Activated T-cell treated with anti-CD3 and anti-CD28 coated beads, Interleukin-2, amount 50 U/mL, for 72 hours (primary cell): ENCODE measurements at regions not wholly inside any gene's neighbourhood (a gene's known extent, or its start where the extent isn't known, plus 50 kb on each side); places are given as distances from the start of the nearest gene placed in this dataset.

Experiments used
- ATAC-seq, 2 donors: fragments of 150-1000 bp; cut with Tn5 transposase; replicated peaks in 1 of 2; 2 replicates each; pipeline ENCODE4 v1.10.0; 2021; ENCODE audit warnings: moderate library complexity in 2 of 2, mild to moderate bottlenecking in 1 of 2
- DNase-seq, 2 donors: peaks; one replicate each; pipeline ENCODE4 v3.0.0; 2021 to 2022; ENCODE audit warnings: mixed read lengths in 1 of 2
- H3K27ac Mint-ChIP-seq: one replicate; pipeline ENCODE4 v1.8.0; 2022; ENCODE audit warnings: mild to moderate bottlenecking, moderate library complexity, mixed read lengths
- H3K27me3 Mint-ChIP-seq: one replicate; pipeline ENCODE4 v1.8.0; 2022; ENCODE audit warnings: low read depth, mixed read lengths
- H3K36me3 Mint-ChIP-seq, 2 donors: one replicate each; pipeline ENCODE4 v1.8.0; 2022; ENCODE audit warnings: mixed read lengths in 2 of 2, mild to moderate bottlenecking in 1 of 2; ENCODE audit not compliant: insufficient read depth in 2 of 2
- H3K4me1 Mint-ChIP-seq: one replicate; pipeline ENCODE4 v1.8.0; 2022; ENCODE audit warnings: low read depth, mixed read lengths
- H3K4me3 Mint-ChIP-seq, 2 donors: one replicate each; pipeline ENCODE4 v1.8.0; 2022; ENCODE audit warnings: mild to moderate bottlenecking in 2 of 2, mixed read lengths in 2 of 2, moderate library complexity in 2 of 2
- H3K9me3 Mint-ChIP-seq, 2 donors: one replicate each; pipeline ENCODE4 v1.8.0; 2022; ENCODE audit warnings: mixed read lengths in 2 of 2

- H3K27me3 Mint-ChIP-seq, result peaks cover 64% of the 10 kb centered on the region
- H3K27ac Mint-ChIP-seq, result no peak overlapping the region
- H3K36me3 Mint-ChIP-seq, result no peaks in the 10 kb centered on the region
- H3K9me3 Mint-ChIP-seq, result peaks cover 0 to 3% of the 10 kb centered on the region in 2 donors
- peaks cover 5% of the 10 kb centered on the region for H3K4me1 Mint-ChIP-seq
- no peak overlapping the region for H3K4me3 Mint-ChIP-seq
- DNase-seq, result no peak
- ATAC-seq, result no peak
These were observed 60.9 kb upstream of the RMDN2 start for GRCh38 chr2:37864217-37864616.

GRCh38 chr2:37865640-37866039 is 59.4 kb upstream of the RMDN2 start:
- Mint-ChIP-seq H3K4me1 (peaks cover 16% of the 10 kb centered on the region), H3K36me3 (no peaks in the 10 kb centered on the region), H3K27me3 (peaks cover 59% of the 10 kb centered on the region), H3K27ac (no peak overlapping the region), H3K9me3 (no peaks in the 10 kb centered on the region), H3K4me3 (no peak overlapping the region)
- ATAC-seq, result no peak
- no peak for DNase-seq

- Mint-ChIP-seq H3K4me1 (peaks cover 23% of the 10 kb centered on the region), H3K4me3 (no peak overlapping the region), H3K27ac (no peak overlapping the region), H3K27me3 (peaks cover 57% of the 10 kb centered on the region), H3K9me3 (no peaks in the 10 kb centered on the region), H3K36me3 (no peaks in the 10 kb centered on the region)
- ATAC-seq (no peak), DNase-seq (no peak)
These were observed 58.7 kb upstream of the RMDN2 start for GRCh38 chr2:37866171-37866934.

GRCh38 chr2:37867166-37867565 is 57.9 kb upstream of the RMDN2 start:
- H3K36me3 Mint-ChIP-seq, result no peaks in the 10 kb centered on the region
- no peaks in the 10 kb centered on the region for H3K9me3 Mint-ChIP-seq
- H3K27ac Mint-ChIP-seq, result no peak overlapping the region
- H3K27me3 Mint-ChIP-seq, result peaks cover 48% of the 10 kb centered on the region
- DNase-seq (no peak), ATAC-seq (no peak)
- peaks cover 31% of the 10 kb centered on the region for H3K4me1 Mint-ChIP-seq
- H3K4me3 Mint-ChIP-seq, result no peak overlapping the region

GRCh38 chr2:37868866-37869265 is 56.2 kb upstream of the RMDN2 start:
- H3K36me3 Mint-ChIP-seq, result no peaks in the 10 kb centered on the region
- no peaks in the 10 kb centered on the region for H3K9me3 Mint-ChIP-seq
- ATAC-seq (no peak), DNase-seq (no peak)
- H3K27me3 Mint-ChIP-seq, result peaks cover 31% of the 10 kb centered on the region
- H3K4me1 Mint-ChIP-seq, result peaks cover 48% of the 10 kb centered on the region
- H3K4me3 Mint-ChIP-seq, result no peak overlapping the region
- H3K27ac Mint-ChIP-seq, result no peak overlapping the region

GRCh38 chr2:37869304-37869703 is 55.8 kb upstream of the RMDN2 start:
- no peak overlapping the region for H3K27ac Mint-ChIP-seq
- no peak for ATAC-seq
- H3K36me3 Mint-ChIP-seq, result no peaks in the 10 kb centered on the region
- H3K4me1 Mint-ChIP-seq, result peaks cover 51% of the 10 kb centered on the region
- no peaks in the 10 kb centered on the region for H3K9me3 Mint-ChIP-seq
- H3K4me3 Mint-ChIP-seq, result no peak overlapping the region
- H3K27me3 Mint-ChIP-seq, result peaks cover 27% of the 10 kb centered on the region
- no peak for DNase-seq

GRCh38 chr2:37869771-37870170 is 55.3 kb upstream of the RMDN2 start:
- Mint-ChIP-seq H3K27me3 (peaks cover 29% of the 10 kb centered on the region), H3K27ac (no peak overlapping the region), H3K4me1 (peaks cover 55% of the 10 kb centered on the region), H3K9me3 (no peaks in the 10 kb centered on the region), H3K36me3 (no peaks in the 10 kb centered on the region), H3K4me3 (no peak overlapping the region)
- DNase-seq (no peak), ATAC-seq (no peak)

GRCh38 chr2:37870829-37871228 is 54.3 kb upstream of the RMDN2 start:
- H3K9me3 Mint-ChIP-seq, result no peaks in the 10 kb centered on the region
- H3K4me3 Mint-ChIP-seq, result no peak overlapping the region
- H3K36me3 Mint-ChIP-seq, result no peaks in the 10 kb centered on the region
- H3K4me1 Mint-ChIP-seq, result peaks cover 56% of the 10 kb centered on the region
- no peak overlapping the region for H3K27ac Mint-ChIP-seq
- ATAC-seq, result no peak
- H3K27me3 Mint-ChIP-seq, result peaks cover 20% of the 10 kb centered on the region
- no peak for DNase-seq

- Mint-ChIP-seq H3K4me3 (peak overlapping the region; percentile 83 to 91), H3K9me3 (no peaks in the 10 kb centered on the region), H3K27me3 (peaks cover 12% of the 10 kb centered on the region), H3K27ac (peak overlapping the region; percentile 99), H3K4me1 (peaks cover 56% of the 10 kb centered on the region), H3K36me3 (no peaks in the 10 kb centered on the region)
- DNase-seq (peak in 1 of 2 donors; percentile 15), ATAC-seq (peak; percentile 95 to 97)
These were observed 53.5 kb upstream of the RMDN2 start for GRCh38 chr2:37871456-37872191.

- no peak for ATAC-seq
These were observed 52.8 kb upstream of the RMDN2 start for GRCh38 chr2:37872192-37872750.

GRCh38 chr2:37873229-37873628 is 51.9 kb upstream of the RMDN2 start:
- DNase-seq (no peak), ATAC-seq (no peak)
- Mint-ChIP-seq H3K4me3 (peak overlapping the region in 1 of 2 donors; percentile 42), H3K27me3 (peaks cover 11% of the 10 kb centered on the region), H3K4me1 (peaks cover 56% of the 10 kb centered on the region), H3K36me3 (no peaks in the 10 kb centered on the region), H3K9me3 (no peaks in the 10 kb centered on the region), H3K27ac (peak overlapping the region; percentile 21)

More at GRCh38 chr2:37872192-37872750, 52.8 kb upstream of the RMDN2 start:
- H3K4me3 Mint-ChIP-seq, result peak overlapping the region; percentile 83 to 91
- peaks cover 56% of the 10 kb centered on the region for H3K4me1 Mint-ChIP-seq
- H3K27ac Mint-ChIP-seq, result peak overlapping the region; percentile 99
- H3K36me3 Mint-ChIP-seq, result no peaks in the 10 kb centered on the region
- DNase-seq, result no peak
- peaks cover 11% of the 10 kb centered on the region for H3K27me3 Mint-ChIP-seq
- H3K9me3 Mint-ChIP-seq, result no peaks in the 10 kb centered on the region

GRCh38 chr2:37873749-37874330 is 51.2 kb upstream of the RMDN2 start:
- H3K9me3 Mint-ChIP-seq, result no peaks in the 10 kb centered on the region
- no peak overlapping the region for H3K4me3 Mint-ChIP-seq
- ATAC-seq (no peak), DNase-seq (no peak)
- H3K27ac Mint-ChIP-seq, result peak overlapping the region; percentile 21
- H3K4me1 Mint-ChIP-seq, result peaks cover 55% of the 10 kb centered on the region
- H3K36me3 Mint-ChIP-seq, result no peaks in the 10 kb centered on the region
- H3K27me3 Mint-ChIP-seq, result peaks cover 11% of the 10 kb centered on the region

GRCh38 chr2:37874470-37874869 is 50.6 kb upstream of the RMDN2 start:
- peaks cover 7% of the 10 kb centered on the region for H3K27me3 Mint-ChIP-seq
- H3K4me3 Mint-ChIP-seq, result no peak overlapping the region
- no peak for ATAC-seq
- DNase-seq, result no peak
- H3K36me3 Mint-ChIP-seq, result no peaks in the 10 kb centered on the region
- H3K27ac Mint-ChIP-seq, result no peak overlapping the region
- H3K4me1 Mint-ChIP-seq, result peaks cover 48% of the 10 kb centered on the region
- H3K9me3 Mint-ChIP-seq, result no peaks in the 10 kb centered on the region
